GM12865 (cell line): ENCODE measurements at regions not wholly inside any gene's neighbourhood (a gene's known extent, or its start where the extent isn't known, plus 50 kb on each side); places are given as distances from the start of the nearest gene placed in this dataset.

ENCODE experiments used
- DNase-seq: peaks from one replicate; pipeline ENCODE4 v3.0.0; 2010; ENCODE audit warnings: low read depth
- H3K4me3 ChIP-seq: 2 replicates; pipeline ENCODE4 v1.5.1; 2011; ENCODE audit warnings: mild to moderate bottlenecking, low read depth, low read length, control low read depth
- TF ChIP-seq, protein P1 (sequence below): IDR thresholded peaks from 2 replicates; pipeline ENCODE4 v1.5.1; 2011; ENCODE audit warnings: low read length, control low read depth, low read depth, inconsistent platforms; ENCODE audit not compliant: insufficient read depth; ENCODE audit errors: missing control alignments

DNA sequence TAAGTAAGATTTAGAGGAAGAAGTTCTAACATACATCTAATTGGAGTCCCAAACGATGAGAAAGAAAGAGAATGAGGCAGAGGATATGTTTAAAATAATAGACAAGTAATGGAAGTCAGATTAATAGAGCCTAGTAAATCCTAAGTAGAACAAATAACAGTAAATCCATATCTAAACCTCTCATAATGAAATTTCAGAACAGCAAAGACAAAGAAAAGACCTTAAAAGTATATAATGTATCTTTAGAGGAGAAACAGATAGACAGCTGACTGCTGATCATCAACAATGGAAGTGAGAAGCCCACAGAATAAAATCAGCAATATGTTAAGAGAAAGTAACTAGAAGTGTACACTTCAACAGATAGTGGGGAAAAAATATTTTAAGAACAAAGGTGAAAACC, 536.2 kb upstream of the ZFHX3 start:
- DNase-seq, result no peak
- TF ChIP-seq, protein P1, sequence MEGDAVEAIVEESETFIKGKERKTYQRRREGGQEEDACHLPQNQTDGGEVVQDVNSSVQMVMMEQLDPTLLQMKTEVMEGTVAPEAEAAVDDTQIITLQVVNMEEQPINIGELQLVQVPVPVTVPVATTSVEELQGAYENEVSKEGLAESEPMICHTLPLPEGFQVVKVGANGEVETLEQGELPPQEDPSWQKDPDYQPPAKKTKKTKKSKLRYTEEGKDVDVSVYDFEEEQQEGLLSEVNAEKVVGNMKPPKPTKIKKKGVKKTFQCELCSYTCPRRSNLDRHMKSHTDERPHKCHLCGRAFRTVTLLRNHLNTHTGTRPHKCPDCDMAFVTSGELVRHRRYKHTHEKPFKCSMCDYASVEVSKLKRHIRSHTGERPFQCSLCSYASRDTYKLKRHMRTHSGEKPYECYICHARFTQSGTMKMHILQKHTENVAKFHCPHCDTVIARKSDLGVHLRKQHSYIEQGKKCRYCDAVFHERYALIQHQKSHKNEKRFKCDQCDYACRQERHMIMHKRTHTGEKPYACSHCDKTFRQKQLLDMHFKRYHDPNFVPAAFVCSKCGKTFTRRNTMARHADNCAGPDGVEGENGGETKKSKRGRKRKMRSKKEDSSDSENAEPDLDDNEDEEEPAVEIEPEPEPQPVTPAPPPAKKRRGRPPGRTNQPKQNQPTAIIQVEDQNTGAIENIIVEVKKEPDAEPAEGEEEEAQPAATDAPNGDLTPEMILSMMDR, result no peak
- no peak overlapping the region for H3K4me3 ChIP-seq

- H3K4me3 ChIP-seq, result no peak overlapping the region
- DNase-seq, result peak; percentile 10
- TF ChIP-seq, protein P1, result no peak
Measured at GRCh38 chr16:73572135-73572828, 524.4 kb upstream of the ZFHX3 start.

- H3K4me3 ChIP-seq, result no peak overlapping the region
- DNase-seq, result no peak
- TF ChIP-seq, protein P1, result no peak
Measured at GRCh38 chr16:73569266-73569980, 521.5 kb upstream of the ZFHX3 start.

- TF ChIP-seq, protein P1, result no peak
- H3K4me3 ChIP-seq, result no peak overlapping the region
- no peak for DNase-seq
Measured at GRCh38 chr16:73568769-73569168, 520.8 kb upstream of the ZFHX3 start.

DNA sequence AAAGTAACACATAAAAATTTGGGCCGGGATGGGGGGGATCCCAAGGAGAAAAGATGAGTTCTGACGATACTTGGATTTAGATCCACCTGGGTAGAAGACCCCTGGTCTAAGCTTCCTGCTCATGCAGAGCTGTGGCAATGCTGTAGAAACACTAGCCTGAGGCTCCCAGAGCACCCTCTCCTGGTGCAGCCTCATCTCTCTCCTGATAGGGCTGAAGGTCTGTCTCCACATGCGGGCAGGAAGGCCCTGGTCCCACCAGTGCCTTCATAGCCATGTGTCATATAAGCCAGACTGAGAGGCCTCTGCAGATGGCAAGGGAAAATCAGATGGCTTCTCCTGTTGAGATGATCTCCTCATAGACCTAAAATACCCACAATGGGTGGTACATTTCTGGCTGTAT, 518.0 kb upstream of the ZFHX3 start:
- no peak overlapping the region for H3K4me3 ChIP-seq
- TF ChIP-seq, protein P1, result no peak
- no peak for DNase-seq

DNA sequence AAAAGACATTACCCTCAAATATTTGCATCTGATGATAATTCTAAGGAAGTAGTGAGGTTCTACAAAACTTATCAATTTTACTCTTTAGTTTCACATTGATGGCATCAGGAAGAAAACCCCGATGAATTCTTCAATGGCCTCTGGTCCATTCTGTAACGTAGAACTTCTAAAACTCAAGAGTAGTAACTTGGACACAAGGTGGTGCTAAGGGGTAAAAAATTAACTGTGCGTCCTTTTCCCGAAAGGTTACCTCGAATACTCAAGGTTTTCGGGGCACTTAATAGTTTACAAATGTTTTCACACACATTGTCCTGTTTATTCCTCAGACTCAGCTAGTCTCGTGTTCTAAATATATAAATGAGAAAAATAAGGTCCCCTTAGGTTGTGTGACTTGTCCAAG, 517.3 kb upstream of the ZFHX3 start:
- H3K4me3 ChIP-seq, result no peak overlapping the region
- TF ChIP-seq, protein P1, result no peak
- peak; percentile 6 for DNase-seq

DNA sequence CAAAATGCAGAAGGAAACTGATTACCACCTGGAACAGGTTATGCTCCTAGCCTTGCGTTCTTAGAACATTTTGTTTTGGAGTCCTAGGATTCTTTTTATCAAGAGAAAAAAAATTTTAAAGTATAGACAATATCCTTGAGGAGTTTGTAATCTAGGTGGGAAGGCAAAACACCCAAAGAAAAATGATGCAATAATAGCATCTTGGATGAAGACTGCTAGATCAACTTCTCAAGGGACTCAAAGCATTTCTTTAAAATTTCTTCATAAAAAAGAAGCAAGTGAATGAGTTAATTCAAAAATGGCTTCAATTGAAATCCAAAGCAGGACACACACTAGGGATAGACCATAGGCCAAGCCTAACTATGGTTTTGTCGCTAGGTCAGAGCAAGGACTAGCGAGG, 515.8 kb upstream of the ZFHX3 start:
- no peak overlapping the region for H3K4me3 ChIP-seq
- no peak for DNase-seq
- TF ChIP-seq, protein P1, result no peak
